Stomach (tissue), 8 donors: ENCODE measurements at regions not wholly inside any gene's neighbourhood (a gene's known extent, or its start where the extent isn't known, plus 50 kb on each side); places are given as distances from the start of the nearest gene placed in this dataset.

Source experiments
- DNase-seq, 2 donors: peaks; one replicate each; pipeline versions ENCODE4 v3.0.0 to v3.0.0-alpha.2; 2013 to 2019
- H3K27ac ChIP-seq, 5 donors: fragments of 200-600 bp in 4 of 5; sonication (generic) in 4 of 5; one replicate each; pipeline ENCODE4 v1.5.1; 2013 to 2019; ENCODE audit warnings: mild to moderate bottlenecking in 1 of 5, moderate library complexity in 1 of 5
- H3K27me3 ChIP-seq, 3 donors: fragments of 200-600 bp; sonication (generic); one replicate each; pipeline ENCODE4 v1.5.1; 2017 to 2019; ENCODE audit warnings: mixed run types in 1 of 3
- H3K36me3 ChIP-seq, 4 donors: fragments of 200-600 bp; sonication (generic); 1 replicate in 3 of 4; 2 replicates in 1 of 4; pipeline ENCODE4 v1.5.1; 2016 to 2019
- H3K4me1 ChIP-seq, 4 donors: fragments of 200-600 bp; sonication (generic); one replicate each; pipeline ENCODE4 v1.5.1; 2016 to 2019
- H3K4me3 ChIP-seq, 4 donors: fragments of 200-600 bp; sonication (generic) in 3 of 4; one replicate each; pipeline ENCODE4 v1.5.1; 2016 to 2019; ENCODE audit warnings: mild to moderate bottlenecking in 1 of 4
- H3K9me3 ChIP-seq, 4 donors: fragments of 200-600 bp; sonication (generic); one replicate each; pipeline ENCODE4 v1.5.1; 2016 to 2019
- CTCF ChIP-seq, 7 experiments: fragments of 450-650 bp in 4 of 7; fragments of 200-600 bp in 3 of 7; sonication (generic) in 3 of 7; IDR thresholded peaks; one replicate each; pipeline ENCODE4 v1.5.1; 2016 to 2019; ENCODE audit warnings: antibody characterized with exemption in 7 of 7, control low read depth in 2 of 7, mild to moderate bottlenecking in 1 of 7
- EP300 ChIP-seq: sonication (generic); formaldehyde crosslinking; IDR thresholded peaks from one replicate; pipeline ENCODE4 v1.6.1; 2017; ENCODE audit warnings: antibody characterized with exemption
- POLR2A ChIP-seq, 4 donors: fragments of 450-650 bp; IDR thresholded peaks; one replicate each; pipeline ENCODE4 v1.6.1; 2016; ENCODE audit warnings: antibody characterized with exemption in 4 of 4, control low read depth in 2 of 4, mild to moderate bottlenecking in 1 of 4, moderate library complexity in 1 of 4
- POLR2AphosphoS5 ChIP-seq, 3 donors: sonication (generic); formaldehyde crosslinking; IDR thresholded peaks; one replicate each; pipeline ENCODE4 v1.6.1; 2016; ENCODE audit warnings: antibody characterized with exemption in 3 of 3
- WGBS, 5 donors: extraction: QIAGEN DNeasy Blood & Tissue Kit in 3 of 5; methylation state at CpG; one replicate each; pipeline versions ENCODE4 v1.1.5 to v1.1.7; 2013 to 2018; 5-methylcytosine and 5-hydroxymethylcytosine counted together
- intact Hi-C: fragments of 100-400 bp; cut with DNase I; formaldehyde crosslinking; loops from one replicate; pipeline ENCODE4 v1.15.1; 2023; ENCODE audit warnings: low total_unique reads
- donor health status: healthy with polysubstance abuse.
- donor health status: Bipolar disorder and iron deficiency.
- donor health status: healthy.

- 74 to 88% (median 81%) methylated on average over 1 of the region's 1 CpG for WGBS, 5 donors
- DNase-seq = no peak
- Histone ChIP-seq H3K36me3 (no peaks in the 10 kb centered on the region), H3K4me3 (no peak overlapping the region), H3K27me3 (no peaks in the 10 kb centered on the region), H3K4me1 (no peaks in the 10 kb centered on the region), H3K9me3 (no peaks in the 10 kb centered on the region), H3K27ac (no peak overlapping the region)
- intact Hi-C loops = no loop called here
- TF ChIP-seq POLR2A (IDR thresholded peaks at IDR 0.05) = no peak
- TF ChIP-seq POLR2AphosphoS5 (IDR thresholded peaks at IDR 0.05) = no peak
- TF ChIP-seq CTCF (IDR thresholded peaks at IDR 0.05) = no peak
- TF ChIP-seq EP300 = no peak
These were observed 297.7 kb upstream of the RAB6C start for GRCh38 chr2:129681788-129682187.

- Histone ChIP-seq H3K36me3 (no peaks in the 10 kb centered on the region), H3K4me3 (no peak overlapping the region), H3K27me3 (no peaks in the 10 kb centered on the region), H3K4me1 (no peaks in the 10 kb centered on the region), H3K27ac (no peak overlapping the region), H3K9me3 (peaks cover 0 to 12% (median 6%) of the 10 kb centered on the region in 4 donors)
- intact Hi-C loops = no loop called here
- TF ChIP-seq POLR2A (IDR thresholded peaks at IDR 0.05) = no peak
- TF ChIP-seq EP300 = no peak
- TF ChIP-seq POLR2AphosphoS5 (IDR thresholded peaks at IDR 0.05) = no peak
- no peak for TF ChIP-seq CTCF (IDR thresholded peaks at IDR 0.05)
- DNase-seq = no peak
- WGBS, 5 donors = 69 to 78% (median 70%) methylated on average over 4 of the region's 4 CpGs
These were observed 289.6 kb upstream of the RAB6C start for GRCh38 chr2:129689653-129690448.

GRCh38 chr2:129695496-129695895 lies 284.0 kb upstream of the RAB6C start:
- Histone ChIP-seq H3K27me3 (no peaks in the 10 kb centered on the region), H3K27ac (no peak overlapping the region), H3K9me3 (peaks cover 0 to 11% (median 5%) of the 10 kb centered on the region in 4 donors), H3K4me3 (no peak overlapping the region), H3K36me3 (no peaks in the 10 kb centered on the region), H3K4me1 (no peaks in the 10 kb centered on the region)
- TF ChIP-seq POLR2AphosphoS5 (IDR thresholded peaks at IDR 0.05) (no peak), CTCF (IDR thresholded peaks at IDR 0.05) (no peak), POLR2A (IDR thresholded peaks at IDR 0.05) (no peak), EP300 (no peak)
- DNase-seq = no peak
- intact Hi-C loops = no loop called here
- 57 to 92% (median 84%) methylated on average over 2 to 3 of the region's 3 CpGs for WGBS, 5 donors

GRCh38 chr2:129698593-129698992 lies 280.9 kb upstream of the RAB6C start:
- no peak for TF ChIP-seq POLR2A (IDR thresholded peaks at IDR 0.05)
- no peak for TF ChIP-seq EP300
- TF ChIP-seq POLR2AphosphoS5 (IDR thresholded peaks at IDR 0.05) = no peak
- TF ChIP-seq CTCF (IDR thresholded peaks at IDR 0.05) = no peak

More at GRCh38 chr2:129698593-129698992, 280.9 kb upstream of the RAB6C start:
- no peak for DNase-seq
- peaks cover 0 to 6% (median 0%) of the 10 kb centered on the region in 4 donors for H3K9me3 ChIP-seq
- H3K4me1 ChIP-seq = no peaks in the 10 kb centered on the region
- WGBS, 5 donors = 20 to 75% (median 44%) methylated on average over 3 of the region's 3 CpGs
- H3K36me3 ChIP-seq = no peaks in the 10 kb centered on the region
- H3K27me3 ChIP-seq = no peaks in the 10 kb centered on the region
- no peak overlapping the region for H3K4me3 ChIP-seq
- intact Hi-C loops = no loop called here
- no peak overlapping the region for H3K27ac ChIP-seq
